Calu3 (cell line): ENCODE measurements at regions not wholly inside any gene's neighbourhood (a gene's known extent, or its start where the extent isn't known, plus 50 kb on each side); places are given as distances from the start of the nearest gene placed in this dataset.

Source experiments
- BruUV-seq: library from RNA; stranded (reverse); fragments of 400-500 nt; replicated peaks from 2 replicates; lab custom pipeline; 2021; lab: Mats Ljungman, UMichigan
- CTCF ChIA-PET: fragments of 300-600 bp; sonication (Branson Sonifier 250); formaldehyde crosslinking; loops from one replicate; lab custom pipeline; 2022; ENCODE audit warnings: antibody characterized with exemption; lab: Charles Lee
- DNase-seq: peaks from one replicate; pipeline ENCODE4 v3.0.0; 2022
- H3K27ac Mint-ChIP-seq: one replicate; pipeline ENCODE4 v1.8.0; 2022; ENCODE audit warnings: mixed read lengths; ENCODE audit not compliant: unreplicated experiment
- H3K27me3 Mint-ChIP-seq: one replicate; pipeline ENCODE4 v1.8.0; 2022; ENCODE audit warnings: mixed read lengths; ENCODE audit not compliant: unreplicated experiment
- H3K36me3 Mint-ChIP-seq: one replicate; pipeline ENCODE4 v1.8.0; 2022; ENCODE audit warnings: mild to moderate bottlenecking, moderate library complexity, mixed read lengths; ENCODE audit not compliant: insufficient read depth, unreplicated experiment
- H3K4me1 Mint-ChIP-seq: one replicate; pipeline ENCODE4 v1.8.0; 2022; ENCODE audit warnings: mild to moderate bottlenecking, low read depth, mixed read lengths; ENCODE audit not compliant: unreplicated experiment
- H3K4me3 Mint-ChIP-seq: one replicate; pipeline ENCODE4 v1.8.0; 2022; ENCODE audit warnings: mild to moderate bottlenecking, low read depth, moderate library complexity, mixed read lengths; ENCODE audit not compliant: unreplicated experiment
- H3K9me3 Mint-ChIP-seq: one replicate; pipeline ENCODE4 v1.8.0; 2022; ENCODE audit warnings: low read depth, mixed read lengths; ENCODE audit not compliant: unreplicated experiment
- intact Hi-C: fragments of 100-400 bp; cut with micrococcal nuclease; formaldehyde crosslinking; loops from one replicate; pipeline ENCODE4 v1.10.0; 2022; ENCODE audit not compliant: unreplicated experiment
- TF ChIP-seq, protein P1 (sequence below): fragments of 200-600 bp; IDR thresholded peaks from one replicate; pipeline ENCODE4 v1.8.0; 2022; ENCODE audit warnings: antibody characterized with exemption; ENCODE audit not compliant: unreplicated experiment

GRCh38 chr6:102686461-102686860 lies 1293.0 kb downstream of the GRIK2 start:
- CTCF ChIA-PET, result no interaction called here
- Mint-ChIP-seq H3K27me3 (no peaks in the 10 kb centered on the region), H3K36me3 (no peaks in the 10 kb centered on the region), H3K4me1 (no peaks in the 10 kb centered on the region), H3K9me3 (no peaks in the 10 kb centered on the region), H3K27ac (no peak overlapping the region), H3K4me3 (no peak overlapping the region)
- no peak for DNase-seq
- intact Hi-C loops, result loop anchor here (10.0 kb wide), 1 partner anchor 1292 kb away; the partner anchor contains the start of gene GRIK2
- BruUV-seq, result no TSS peak
- TF ChIP-seq, protein P1, sequence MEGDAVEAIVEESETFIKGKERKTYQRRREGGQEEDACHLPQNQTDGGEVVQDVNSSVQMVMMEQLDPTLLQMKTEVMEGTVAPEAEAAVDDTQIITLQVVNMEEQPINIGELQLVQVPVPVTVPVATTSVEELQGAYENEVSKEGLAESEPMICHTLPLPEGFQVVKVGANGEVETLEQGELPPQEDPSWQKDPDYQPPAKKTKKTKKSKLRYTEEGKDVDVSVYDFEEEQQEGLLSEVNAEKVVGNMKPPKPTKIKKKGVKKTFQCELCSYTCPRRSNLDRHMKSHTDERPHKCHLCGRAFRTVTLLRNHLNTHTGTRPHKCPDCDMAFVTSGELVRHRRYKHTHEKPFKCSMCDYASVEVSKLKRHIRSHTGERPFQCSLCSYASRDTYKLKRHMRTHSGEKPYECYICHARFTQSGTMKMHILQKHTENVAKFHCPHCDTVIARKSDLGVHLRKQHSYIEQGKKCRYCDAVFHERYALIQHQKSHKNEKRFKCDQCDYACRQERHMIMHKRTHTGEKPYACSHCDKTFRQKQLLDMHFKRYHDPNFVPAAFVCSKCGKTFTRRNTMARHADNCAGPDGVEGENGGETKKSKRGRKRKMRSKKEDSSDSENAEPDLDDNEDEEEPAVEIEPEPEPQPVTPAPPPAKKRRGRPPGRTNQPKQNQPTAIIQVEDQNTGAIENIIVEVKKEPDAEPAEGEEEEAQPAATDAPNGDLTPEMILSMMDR, result no peak

GRCh38 chr6:102680413-102680812 lies 1286.9 kb downstream of the GRIK2 start:
- TF ChIP-seq, protein P1, result no peak
- intact Hi-C loops, result loop anchor here (10.0 kb wide), 1 partner anchor 1286 kb away; the partner anchor contains the start of gene GRIK2
- Mint-ChIP-seq H3K4me1 (no peaks in the 10 kb centered on the region), H3K36me3 (no peaks in the 10 kb centered on the region), H3K27me3 (no peaks in the 10 kb centered on the region), H3K9me3 (no peaks in the 10 kb centered on the region), H3K4me3 (no peak overlapping the region), H3K27ac (no peak overlapping the region)
- no peak for DNase-seq
- BruUV-seq, result no TSS peak
- CTCF ChIA-PET, result no interaction called here

DNA sequence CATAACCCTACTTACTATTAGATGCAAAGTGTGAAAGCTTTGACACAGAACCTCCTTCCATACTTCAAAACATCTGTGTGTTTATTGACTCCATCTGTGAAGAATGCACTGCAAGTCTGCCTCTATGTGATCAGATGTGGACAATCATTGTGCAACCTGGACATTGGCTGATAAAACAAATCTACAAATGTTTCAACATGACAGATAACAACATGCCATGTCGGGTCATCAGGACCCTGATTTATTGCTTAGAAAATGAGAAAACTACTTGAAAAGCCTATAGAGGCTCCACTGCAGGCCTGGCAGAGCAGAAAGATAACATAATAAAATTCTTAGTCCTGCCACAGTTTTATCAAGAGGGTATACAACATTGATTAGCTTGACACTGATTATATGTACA lies 1286.4 kb downstream of the GRIK2 start:
- CTCF ChIA-PET, result no interaction called here

GRCh38 chr6:102677225-102677624 lies 1283.7 kb downstream of the GRIK2 start:
- no TSS peak for BruUV-seq
- H3K9me3 Mint-ChIP-seq, result no peaks in the 10 kb centered on the region

More for the DNA sequence above, 1286.4 kb downstream of the GRIK2 start:
- H3K27me3 Mint-ChIP-seq, result no peaks in the 10 kb centered on the region
- no peak overlapping the region for H3K27ac Mint-ChIP-seq
- no peak for DNase-seq
- H3K36me3 Mint-ChIP-seq, result no peaks in the 10 kb centered on the region
- TF ChIP-seq, protein P1, result no peak
- H3K9me3 Mint-ChIP-seq, result no peaks in the 10 kb centered on the region
- no peak overlapping the region for H3K4me3 Mint-ChIP-seq
- H3K4me1 Mint-ChIP-seq, result no peaks in the 10 kb centered on the region
- BruUV-seq, result no TSS peak
- intact Hi-C loops, result loop anchor here (10.0 kb wide), 1 partner anchor 1285 kb away; the partner anchor contains the start of gene GRIK2

More at GRCh38 chr6:102677225-102677624, 1283.7 kb downstream of the GRIK2 start:
- no peak for DNase-seq
- Mint-ChIP-seq H3K27ac (no peak overlapping the region), H3K4me1 (no peaks in the 10 kb centered on the region), H3K27me3 (no peaks in the 10 kb centered on the region), H3K36me3 (no peaks in the 10 kb centered on the region), H3K4me3 (no peak overlapping the region)
- TF ChIP-seq, protein P1, result no peak
- intact Hi-C loops, result no loop called here
- CTCF ChIA-PET, result no interaction called here
